ENCODE measurements at regions not wholly inside any gene's neighbourhood (a gene's known extent, or its start where the extent isn't known, plus 50 kb on each side); places are given as distances from the start of the nearest gene placed in this dataset.

DNA sequence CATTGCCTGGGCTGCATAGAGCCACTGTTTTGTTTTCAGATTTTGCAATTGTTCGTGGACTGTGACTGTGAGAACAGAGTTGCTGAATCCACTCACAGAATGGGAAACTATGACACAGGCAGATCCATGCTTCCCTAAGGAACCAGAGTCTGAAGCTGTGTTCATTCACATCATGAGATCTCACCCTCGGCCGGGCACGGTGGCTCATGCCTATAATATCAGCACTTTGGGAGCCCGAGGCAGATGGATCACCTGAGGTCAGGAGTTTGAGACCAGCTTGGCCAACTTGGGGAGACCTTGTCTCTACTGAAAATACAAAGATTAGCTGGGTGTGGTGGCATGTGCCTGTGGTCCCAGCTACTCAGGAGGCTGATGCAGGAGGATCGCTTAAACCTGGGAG, 139.2 kb upstream of the SALL4 start:
- DNase-seq (ENCODE audit: low spot score): no peak
- in situ Hi-C loops (cut with MboI; ENCODE audit: low pct_unique_long_range_greater_than_20kb, low sequenced_read_pairs, unreplicated experiment): no loop called here
- TF ChIP-seq, protein P1, sequence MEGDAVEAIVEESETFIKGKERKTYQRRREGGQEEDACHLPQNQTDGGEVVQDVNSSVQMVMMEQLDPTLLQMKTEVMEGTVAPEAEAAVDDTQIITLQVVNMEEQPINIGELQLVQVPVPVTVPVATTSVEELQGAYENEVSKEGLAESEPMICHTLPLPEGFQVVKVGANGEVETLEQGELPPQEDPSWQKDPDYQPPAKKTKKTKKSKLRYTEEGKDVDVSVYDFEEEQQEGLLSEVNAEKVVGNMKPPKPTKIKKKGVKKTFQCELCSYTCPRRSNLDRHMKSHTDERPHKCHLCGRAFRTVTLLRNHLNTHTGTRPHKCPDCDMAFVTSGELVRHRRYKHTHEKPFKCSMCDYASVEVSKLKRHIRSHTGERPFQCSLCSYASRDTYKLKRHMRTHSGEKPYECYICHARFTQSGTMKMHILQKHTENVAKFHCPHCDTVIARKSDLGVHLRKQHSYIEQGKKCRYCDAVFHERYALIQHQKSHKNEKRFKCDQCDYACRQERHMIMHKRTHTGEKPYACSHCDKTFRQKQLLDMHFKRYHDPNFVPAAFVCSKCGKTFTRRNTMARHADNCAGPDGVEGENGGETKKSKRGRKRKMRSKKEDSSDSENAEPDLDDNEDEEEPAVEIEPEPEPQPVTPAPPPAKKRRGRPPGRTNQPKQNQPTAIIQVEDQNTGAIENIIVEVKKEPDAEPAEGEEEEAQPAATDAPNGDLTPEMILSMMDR (IDR thresholded peaks at IDR 0.05; ENCODE audit: extremely low read depth, insufficient read depth, missing control alignments): no peak

DNA sequence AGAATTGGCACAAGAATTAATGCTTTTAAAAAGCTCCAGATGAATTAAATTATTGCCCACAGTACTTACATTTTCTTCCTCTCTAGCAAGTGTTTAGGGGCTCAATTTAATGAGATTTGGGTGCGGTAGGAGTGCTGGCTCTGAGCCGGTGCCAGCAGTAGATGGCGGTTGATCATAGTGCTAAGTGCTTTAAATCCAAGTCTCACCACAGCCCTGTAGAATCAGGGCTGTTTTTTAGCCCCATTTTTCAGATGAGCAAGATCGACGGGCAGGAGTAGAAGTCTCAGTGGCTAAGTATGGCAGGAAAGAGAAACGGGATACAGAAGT, 136.9 kb upstream of the SALL4 start:
- TF ChIP-seq, protein P1 (IDR thresholded peaks at IDR 0.05; ENCODE audit: extremely low read depth, insufficient read depth, missing control alignments): no peak
- in situ Hi-C loops (cut with MboI; ENCODE audit: low pct_unique_long_range_greater_than_20kb, low sequenced_read_pairs, unreplicated experiment): no loop called here
- no peak for DNase-seq (ENCODE audit: low spot score)

DNA sequence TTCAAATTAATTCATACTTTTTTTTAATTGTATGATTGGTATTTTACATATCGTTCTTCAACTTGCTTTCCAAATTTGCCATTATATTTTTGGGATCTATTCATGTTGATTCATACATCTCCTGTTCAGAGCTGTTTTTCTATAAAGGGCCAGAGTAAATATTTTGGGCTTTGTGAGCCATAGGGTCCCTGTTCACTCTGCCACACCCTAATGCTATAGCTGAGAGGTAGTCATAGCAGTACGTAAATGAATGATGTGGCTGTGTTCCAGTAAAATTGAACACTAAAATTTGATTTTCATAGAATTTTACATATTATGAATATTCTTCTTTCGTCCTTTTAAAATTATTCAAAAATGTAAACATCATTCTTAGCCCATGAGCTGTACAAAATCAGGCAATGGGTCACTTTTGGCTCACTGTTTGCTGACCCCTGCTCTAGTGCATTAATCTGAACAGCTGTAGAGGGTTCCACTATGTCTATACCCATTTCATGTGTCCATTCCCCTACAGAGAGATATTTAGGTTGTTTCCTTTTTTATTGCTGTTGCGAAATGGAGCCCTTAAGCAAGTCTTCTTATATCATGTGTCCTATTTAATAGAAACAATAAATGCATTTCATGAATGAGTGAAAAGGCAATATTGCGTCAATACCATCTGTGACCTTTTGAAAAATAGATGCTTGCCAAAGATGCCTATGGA, 136.4 kb upstream of the SALL4 start:
- TF ChIP-seq, protein P1 (IDR thresholded peaks at IDR 0.05; ENCODE audit: extremely low read depth, insufficient read depth, missing control alignments): no peak
- DNase-seq (ENCODE audit: low spot score): no peak
- in situ Hi-C loops (cut with MboI; ENCODE audit: low pct_unique_long_range_greater_than_20kb, low sequenced_read_pairs, unreplicated experiment): no loop called here

DNA sequence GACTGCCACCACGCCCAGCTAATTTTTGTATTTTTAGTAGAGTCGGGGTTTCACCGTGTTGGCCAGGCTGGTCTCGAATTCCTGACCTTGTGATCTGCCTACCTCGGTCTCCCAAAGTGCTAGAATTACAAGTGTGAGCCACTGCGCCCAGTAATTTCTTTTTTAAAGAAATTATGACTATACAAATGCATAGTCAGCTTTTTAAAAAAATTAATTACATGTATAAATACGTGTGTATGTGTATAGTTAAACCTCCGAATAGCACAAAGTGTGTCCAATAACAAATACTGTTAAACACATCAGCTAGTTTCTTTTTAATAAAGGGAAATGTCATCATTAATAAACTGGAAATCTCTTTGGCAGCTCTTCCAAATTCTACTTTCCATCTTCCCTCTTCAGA, 135.5 kb upstream of the SALL4 start:
- TF ChIP-seq, protein P1 (IDR thresholded peaks at IDR 0.05; ENCODE audit: extremely low read depth, insufficient read depth, missing control alignments): no peak
- in situ Hi-C loops (cut with MboI; ENCODE audit: low pct_unique_long_range_greater_than_20kb, low sequenced_read_pairs, unreplicated experiment): no loop called here
- no peak for DNase-seq (ENCODE audit: low spot score)

DNA sequence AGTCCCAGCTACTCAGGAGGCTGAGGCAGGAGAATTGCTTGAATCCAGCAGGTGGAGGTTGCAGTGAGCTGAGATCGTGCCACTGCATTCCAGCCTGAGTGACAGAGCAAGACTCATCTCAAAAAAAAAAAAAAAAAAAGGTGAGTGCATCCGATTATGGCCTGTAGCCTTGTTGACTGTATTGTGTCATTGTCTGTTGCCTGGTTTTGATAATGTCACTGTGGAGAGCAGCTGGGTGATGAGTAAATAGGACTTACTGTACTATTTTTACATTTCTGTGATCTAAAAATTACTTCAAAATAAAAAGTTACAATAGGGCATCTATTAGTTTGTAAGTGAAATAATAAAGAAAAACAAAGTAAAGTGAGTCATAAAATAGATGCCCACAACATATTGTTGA, 134.1 kb upstream of the SALL4 start:
- TF ChIP-seq, protein P1 (IDR thresholded peaks at IDR 0.05; ENCODE audit: extremely low read depth, insufficient read depth, missing control alignments): no peak
- in situ Hi-C loops (cut with MboI; ENCODE audit: low pct_unique_long_range_greater_than_20kb, low sequenced_read_pairs, unreplicated experiment): no loop called here
- no peak for DNase-seq (ENCODE audit: low spot score)

DNA sequence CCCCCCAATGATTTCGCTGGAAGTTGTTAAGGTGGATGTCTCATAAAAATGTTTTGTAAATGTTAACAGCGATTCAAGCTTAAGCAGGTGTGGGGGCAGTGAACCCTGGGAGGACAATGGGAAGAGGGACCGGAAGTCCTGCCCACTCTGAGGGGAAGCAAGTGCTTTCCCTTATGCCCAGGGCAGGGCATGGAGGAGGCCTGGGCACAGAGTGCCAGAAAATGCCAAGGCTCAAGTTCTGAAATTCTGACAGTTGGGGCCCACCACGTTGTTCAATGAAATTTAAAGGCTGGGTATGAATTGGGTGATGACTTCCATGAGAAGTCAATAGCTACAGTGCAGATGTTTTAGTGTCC, 132.7 kb upstream of the SALL4 start:
- DNase-seq (ENCODE audit: low spot score): no peak
- TF ChIP-seq, protein P1 (IDR thresholded peaks at IDR 0.05; ENCODE audit: extremely low read depth, insufficient read depth, missing control alignments): no peak
- in situ Hi-C loops (cut with MboI; ENCODE audit: low pct_unique_long_range_greater_than_20kb, low sequenced_read_pairs, unreplicated experiment): no loop called here
